GM23248 (cell line): ENCODE measurements at regions not wholly inside any gene's neighbourhood (a gene's known extent, or its start where the extent isn't known, plus 50 kb on each side); places are given as distances from the start of the nearest gene placed in this dataset.

Source experiments
- EZH2 ChIP-seq: fragments of 200-600 bp; sonication (generic); IDR thresholded peaks from 2 replicates; pipeline ENCODE4 v1.6.1; 2018; ENCODE audit warnings: antibody characterized with exemption, mild to moderate bottlenecking; ENCODE audit not compliant: insufficient read depth, poor library complexity, severe bottlenecking
- EZH2phosphoT487 ChIP-seq: fragments of 200-600 bp; sonication (generic); IDR thresholded peaks from 2 replicates; pipeline ENCODE4 v1.6.1; 2018; ENCODE audit warnings: antibody characterized with exemption, moderate library complexity, mild to moderate bottlenecking, low read depth; ENCODE audit not compliant: insufficient read depth

GRCh38 chr5:79876456-79876855 is 114.6 kb downstream of the MTX3 start:
- TF ChIP-seq EZH2 (no peak), EZH2phosphoT487 (no peak)
